Suprapubic skin (tissue), 4 donors: ENCODE measurements at regions not wholly inside any gene's neighbourhood (a gene's known extent, or its start where the extent isn't known, plus 50 kb on each side); places are given as distances from the start of the nearest gene placed in this dataset.

Experiments used
- POLR2A ChIP-seq, 2 donors: fragments of 450-650 bp; IDR thresholded peaks; one replicate each; pipeline ENCODE4 v1.6.1; 2017; ENCODE audit warnings: antibody characterized with exemption in 2 of 2, mild to moderate bottlenecking in 2 of 2, moderate library complexity in 2 of 2
- POLR2AphosphoS5 ChIP-seq, 3 donors: sonication (generic); formaldehyde crosslinking; IDR thresholded peaks; one replicate each; pipeline ENCODE4 v1.6.1; 2017; ENCODE audit warnings: antibody characterized with exemption in 3 of 3

DNA sequence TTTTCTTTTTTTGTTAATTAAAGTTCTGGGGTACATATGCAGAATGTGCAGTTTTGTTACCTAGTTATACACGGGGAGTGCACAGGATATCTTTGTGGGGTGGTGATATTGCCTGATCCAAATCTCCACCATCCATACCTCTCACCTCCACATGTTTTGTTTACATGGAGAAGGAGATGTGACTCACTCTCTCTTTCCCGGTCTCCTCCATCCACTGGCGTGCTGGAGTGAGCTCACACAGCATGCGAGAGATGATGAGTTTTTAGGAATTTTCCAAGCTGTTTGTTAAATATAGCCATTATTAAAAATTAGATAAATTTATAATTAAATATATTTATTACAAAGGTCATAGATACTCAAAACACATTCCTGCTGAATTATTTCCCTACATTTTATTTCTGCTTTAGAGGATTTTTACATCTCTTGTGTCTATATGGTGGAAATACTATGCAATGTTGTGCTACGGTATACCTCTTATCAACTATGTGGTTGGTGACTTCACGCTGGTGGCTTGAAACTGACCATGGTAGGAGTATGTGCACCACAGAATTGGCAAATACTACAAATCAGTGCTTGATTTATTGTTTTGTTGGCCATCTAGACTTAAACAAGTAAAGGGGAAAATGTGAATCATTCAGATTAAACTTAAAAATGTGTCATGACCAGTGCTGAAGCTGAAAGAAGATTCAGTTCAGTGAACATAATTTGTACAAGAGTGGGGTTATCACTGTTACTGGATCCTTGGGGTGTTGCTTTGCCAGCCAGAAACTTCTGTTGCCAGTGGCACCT, 107.9 kb upstream of the FAM180A start:
- TF ChIP-seq POLR2A (IDR thresholded peaks at IDR 0.05) = no peak
- TF ChIP-seq POLR2AphosphoS5 (IDR thresholded peaks at IDR 0.05) = no peak
